NCI-H2227 treated with DMSO at 0.1 percent for 48 hours (cell line): ENCODE measurements at regions not wholly inside any gene's neighbourhood (a gene's known extent, or its start where the extent isn't known, plus 50 kb on each side); places are given as distances from the start of the nearest gene placed in this dataset.
"Not testable (repeated sequence)": the region's sequence is repeated elsewhere in the genome, so short reads cannot be mapped to it uniquely, and the experiment has no call there.

Experiments used
- DNase-seq: peaks from one replicate; lab custom pipeline; 2025; lab: John Stamatoyannopoulos, UW

DNA sequence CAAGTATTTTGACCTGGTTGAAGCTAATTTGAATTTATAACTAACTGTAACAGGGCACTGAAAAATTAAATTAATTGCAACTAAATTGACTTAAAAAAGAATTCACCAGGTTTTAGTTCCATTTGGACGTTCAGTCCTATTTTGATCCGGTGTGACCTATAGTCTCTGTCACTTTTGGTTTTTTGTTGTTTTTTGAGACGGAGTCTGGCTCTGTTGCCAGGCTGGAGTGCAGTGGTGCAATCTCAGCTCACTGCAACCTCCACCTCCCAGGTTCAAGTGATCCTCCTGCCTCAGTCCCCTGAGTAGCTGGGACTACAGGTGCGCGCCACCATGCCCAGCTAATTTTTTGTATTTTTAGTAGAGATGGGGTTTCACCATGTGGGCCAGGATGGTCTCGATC, 91.2 kb downstream of the GADD45G start:
- not testable (repeated sequence) for DNase-seq

DNA sequence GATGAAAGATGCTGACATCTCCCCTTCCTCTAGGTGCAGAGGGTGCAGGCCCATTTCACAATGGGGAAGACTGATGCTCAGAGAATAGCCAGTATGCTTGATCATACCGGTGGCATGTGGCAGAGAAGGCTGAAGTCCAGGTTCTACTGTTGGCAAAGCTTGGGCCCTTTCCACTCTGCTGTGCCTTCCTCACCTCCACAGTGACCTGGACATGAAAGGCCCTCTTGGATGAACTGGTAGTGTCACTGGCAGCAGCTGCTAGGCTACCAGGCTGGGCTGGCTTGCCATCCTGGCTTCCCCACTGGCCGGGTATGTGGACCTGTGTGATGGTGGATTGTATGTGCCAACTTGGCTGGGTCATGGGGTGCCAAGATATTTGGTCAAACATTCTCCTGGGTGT, 92.0 kb downstream of the GADD45G start:
- no peak for DNase-seq

DNA sequence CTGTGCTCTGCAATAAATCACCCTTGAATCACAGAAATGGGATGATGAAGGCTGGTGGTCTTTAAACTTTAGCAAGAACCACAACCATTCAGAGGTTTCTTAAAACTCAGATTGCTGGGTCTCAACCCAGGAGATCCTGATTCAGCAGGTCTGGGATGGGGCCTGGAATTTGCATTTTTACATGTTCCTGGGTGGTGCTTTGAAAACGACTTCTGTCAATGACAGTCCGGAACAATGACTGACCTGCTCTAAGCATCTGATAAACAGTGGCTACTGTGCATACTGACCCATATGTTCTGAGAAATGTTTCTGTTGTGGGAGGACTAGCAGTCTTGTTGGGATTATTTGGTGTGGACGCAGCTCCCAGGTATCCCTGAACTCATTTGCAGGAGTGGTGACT, 92.7 kb downstream of the GADD45G start:
- DNase-seq = no peak

DNA sequence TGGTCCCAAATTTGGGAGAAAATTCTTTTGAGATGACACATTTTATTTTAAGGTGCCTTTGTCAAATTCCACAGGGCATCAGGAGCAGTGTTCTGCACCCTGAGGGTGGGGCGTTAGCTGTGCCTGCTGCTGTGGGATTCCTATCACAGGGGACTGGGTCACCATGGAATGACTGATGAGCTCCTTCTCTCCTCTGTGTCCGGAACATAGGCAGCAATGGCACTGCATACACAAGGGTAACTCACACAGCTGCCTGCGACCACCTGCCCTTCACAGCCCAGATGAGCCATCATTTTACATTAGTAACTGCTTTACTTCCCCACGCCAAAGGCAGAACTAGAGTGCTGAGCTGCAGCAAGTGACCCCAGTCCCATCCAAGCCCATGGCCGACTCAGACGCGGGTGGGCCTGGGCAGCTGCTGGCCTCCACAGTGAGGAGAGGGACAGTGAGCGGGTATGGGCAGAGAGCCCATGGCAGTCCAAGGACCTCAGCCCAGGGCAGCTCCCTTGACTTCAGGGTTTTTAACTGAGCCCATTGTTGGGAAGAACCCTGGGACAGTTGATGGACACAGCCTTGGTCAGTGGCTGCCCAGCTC, 93.7 kb downstream of the GADD45G start:
- no peak for DNase-seq

DNA sequence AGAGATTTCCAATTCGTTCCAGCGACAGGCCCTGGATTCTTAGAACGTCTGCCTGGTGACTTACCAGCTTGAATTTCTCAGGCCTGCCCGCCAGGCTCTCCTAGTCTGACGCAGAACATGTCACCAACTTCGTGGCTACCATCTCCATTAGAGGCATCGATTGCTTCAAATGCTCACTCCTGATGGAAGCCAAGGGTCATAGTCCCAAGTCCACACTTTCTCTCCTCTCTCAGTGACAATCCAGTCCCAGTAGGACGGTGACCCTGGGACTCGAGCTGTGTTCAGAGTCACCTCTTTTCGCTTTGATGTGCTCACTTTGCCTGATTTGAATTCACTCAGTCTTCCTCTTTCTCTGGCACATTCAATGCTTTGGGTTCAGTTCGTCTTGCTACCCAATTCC, 94.8 kb downstream of the GADD45G start:
- no peak for DNase-seq

DNA sequence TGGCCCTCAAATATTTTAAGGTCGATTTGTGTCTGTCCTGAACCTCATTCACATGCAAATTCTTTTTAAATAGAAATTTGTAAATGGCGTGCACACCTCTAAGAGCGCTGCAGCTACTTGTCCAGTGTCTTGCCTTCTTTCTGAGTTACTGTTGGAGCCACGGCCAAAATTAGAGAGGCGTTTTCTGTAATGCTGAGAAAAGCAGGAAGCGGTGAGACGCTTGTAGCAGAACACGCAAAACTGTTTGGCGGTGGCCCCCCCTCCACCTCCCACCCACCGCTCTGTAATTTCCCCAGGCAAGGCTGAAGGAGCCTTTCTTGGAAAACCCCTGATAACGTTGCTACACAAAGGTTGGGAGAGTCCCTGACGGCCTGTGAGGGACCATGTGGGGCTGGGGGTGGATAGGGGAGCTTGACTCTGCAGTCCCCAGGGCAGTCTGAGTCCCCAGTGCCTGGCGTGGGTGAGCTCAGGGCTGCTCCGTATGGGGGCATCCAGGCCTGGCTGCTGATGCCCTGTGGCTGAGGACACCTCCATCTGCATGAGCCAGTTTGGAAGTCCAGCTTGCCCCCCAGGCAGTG, 96.5 kb downstream of the GADD45G start:
- DNase-seq = no peak

DNA sequence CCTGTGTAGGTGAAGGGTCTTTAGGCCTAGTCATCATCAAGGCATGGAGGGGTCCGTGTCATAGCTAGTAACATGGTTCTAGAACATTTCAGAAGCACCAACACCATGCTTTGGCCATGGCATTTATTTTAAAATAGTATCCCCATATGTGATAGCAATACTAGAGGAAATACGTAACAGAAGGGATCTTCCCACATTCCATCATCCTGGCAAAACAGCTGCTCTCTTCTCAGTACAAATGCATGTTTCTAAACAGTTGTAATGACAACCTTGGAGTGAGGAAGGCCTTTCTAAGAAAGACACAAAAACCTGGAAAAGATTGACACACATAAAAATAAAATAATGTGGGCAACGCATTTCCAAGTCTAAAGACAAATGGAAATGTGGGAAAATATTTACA, 97.6 kb downstream of the GADD45G start:
- no peak for DNase-seq

DNA sequence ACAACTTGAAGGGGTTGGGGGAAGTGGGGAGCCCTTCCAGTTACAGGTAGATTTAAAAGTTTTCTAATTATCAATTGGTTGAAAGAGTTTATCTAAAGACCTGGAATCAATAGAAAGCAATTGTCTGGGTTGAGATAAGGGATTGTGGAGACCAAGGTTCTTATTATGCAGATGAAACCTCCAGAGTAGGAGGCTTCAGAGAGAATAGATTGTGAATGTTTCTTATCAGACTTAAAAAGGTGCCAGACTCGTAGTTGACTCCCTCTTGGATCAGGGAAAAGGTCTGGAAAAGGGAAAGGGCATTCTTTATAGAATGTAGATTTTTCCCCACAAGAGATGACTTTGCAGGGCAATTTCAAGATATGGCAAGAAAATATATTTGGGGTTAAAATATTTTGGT, 100.8 kb downstream of the GADD45G start:
- no peak for DNase-seq

DNA sequence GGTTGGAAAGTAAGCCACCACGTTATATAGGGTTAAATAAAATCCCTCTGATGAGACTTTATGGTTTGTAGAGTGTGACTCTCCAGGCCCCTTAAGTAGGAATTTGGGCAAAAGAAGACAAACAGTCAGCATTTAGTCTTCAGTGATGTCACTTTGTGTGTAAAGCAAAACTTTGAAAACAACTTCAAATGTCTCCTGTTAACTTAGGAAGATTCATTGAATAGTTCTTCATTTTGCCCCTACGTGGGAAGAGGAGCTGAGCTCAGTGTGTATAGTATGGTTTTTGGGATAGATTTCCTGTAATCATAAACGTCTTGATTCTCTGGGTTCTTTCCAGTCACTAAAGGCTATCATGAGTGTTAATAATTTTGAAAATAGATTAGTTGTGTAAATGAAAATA, 101.3 kb downstream of the GADD45G start:
- DNase-seq = no peak

DNA sequence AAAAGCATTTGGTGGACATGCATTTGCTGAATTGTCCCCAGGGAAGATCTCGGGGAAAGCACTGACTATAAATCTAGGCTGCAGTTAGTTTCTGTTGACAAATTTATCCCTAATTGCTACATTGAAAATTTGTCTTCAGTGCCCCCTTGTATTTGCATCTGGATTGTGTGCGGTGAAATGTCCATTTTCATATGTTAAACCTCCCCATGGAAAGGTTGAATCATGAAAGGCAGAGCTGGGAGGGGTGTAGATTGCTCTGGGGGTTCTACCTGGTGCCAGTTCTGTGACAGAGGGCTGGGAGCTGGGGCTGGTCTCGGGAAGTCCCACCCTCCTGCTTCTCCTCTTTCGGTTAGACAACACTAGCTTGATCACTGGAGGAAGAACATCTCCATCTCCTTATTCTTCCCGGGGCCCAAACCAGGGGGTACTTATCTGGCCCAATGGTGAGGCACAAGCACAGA, 101.9 kb downstream of the GADD45G start:
- no peak for DNase-seq

DNA sequence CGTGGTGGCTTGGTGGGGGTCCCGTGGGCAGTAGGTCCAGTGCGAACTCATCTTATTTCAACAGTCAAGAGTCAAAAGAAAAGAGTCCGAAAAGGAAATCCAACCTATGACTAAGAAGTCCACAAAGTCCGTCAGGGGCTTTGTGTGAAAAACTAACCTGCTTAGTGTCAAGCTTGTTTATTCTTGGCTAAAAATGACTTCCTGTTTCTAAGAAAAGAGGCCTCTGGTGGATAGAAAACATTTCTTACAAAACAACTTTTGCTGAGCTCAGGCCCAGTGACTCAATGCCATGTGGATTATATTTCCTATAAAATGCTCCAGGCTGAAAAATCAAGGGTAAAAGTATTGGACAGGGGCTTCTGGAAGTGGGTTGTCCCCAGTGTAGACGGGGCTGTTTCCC, 105.9 kb downstream of the GADD45G start:
- DNase-seq = no peak

DNA sequence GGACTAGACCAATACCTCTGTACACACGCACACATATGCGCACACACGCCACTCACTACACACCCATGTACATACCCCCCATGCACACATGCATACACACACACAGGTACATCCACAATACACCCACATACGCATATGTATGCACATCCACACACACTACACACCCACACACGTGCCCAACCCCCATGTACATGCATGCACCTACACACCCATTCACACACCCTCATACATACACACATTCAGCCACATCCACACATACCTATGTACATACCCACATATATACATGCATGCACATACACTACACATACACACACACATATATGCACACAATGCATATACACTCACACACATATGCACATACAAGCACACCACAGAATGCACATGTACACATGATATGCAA, 107.1 kb downstream of the GADD45G start:
- DNase-seq = no peak

DNA sequence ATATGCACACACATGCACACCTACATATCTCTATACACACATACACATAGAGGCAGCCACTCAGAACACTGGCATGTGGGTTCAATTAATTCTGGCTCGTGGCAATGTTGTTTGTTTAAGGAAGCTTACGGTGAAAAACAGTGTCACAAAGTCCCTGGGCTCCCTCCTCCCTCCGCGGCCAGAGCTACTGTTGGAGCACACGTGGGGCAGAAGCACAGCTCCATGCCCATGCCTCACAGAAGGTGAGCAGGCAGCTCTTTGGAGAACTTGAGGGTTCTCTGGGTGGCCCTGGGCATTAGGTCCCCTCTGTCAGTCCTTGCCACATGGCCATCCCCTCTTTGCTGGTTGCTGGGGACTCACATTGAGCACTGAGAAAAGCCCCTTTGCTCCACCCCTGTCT, 107.5 kb downstream of the GADD45G start:
- DNase-seq = no peak

DNA sequence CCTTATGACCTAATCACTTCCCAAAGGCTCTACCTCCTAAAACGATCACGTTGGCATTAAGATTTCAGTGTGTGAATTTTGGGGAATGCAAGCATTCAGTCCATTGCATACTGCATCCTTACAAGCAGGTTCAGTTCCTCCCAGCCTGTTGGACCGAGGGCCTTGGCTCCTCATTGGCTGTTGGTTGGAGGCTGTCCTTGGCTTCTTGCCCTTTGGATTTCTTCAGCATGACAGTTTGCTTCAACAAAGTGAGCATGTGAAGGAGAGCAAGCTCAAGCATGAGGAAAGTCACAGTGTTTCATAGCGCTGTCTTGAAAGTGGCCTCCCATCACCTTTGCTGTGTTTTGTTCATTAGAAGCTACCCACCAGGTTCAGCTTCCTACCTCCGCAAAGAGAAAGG, 109.5 kb downstream of the GADD45G start:
- DNase-seq = no peak

DNA sequence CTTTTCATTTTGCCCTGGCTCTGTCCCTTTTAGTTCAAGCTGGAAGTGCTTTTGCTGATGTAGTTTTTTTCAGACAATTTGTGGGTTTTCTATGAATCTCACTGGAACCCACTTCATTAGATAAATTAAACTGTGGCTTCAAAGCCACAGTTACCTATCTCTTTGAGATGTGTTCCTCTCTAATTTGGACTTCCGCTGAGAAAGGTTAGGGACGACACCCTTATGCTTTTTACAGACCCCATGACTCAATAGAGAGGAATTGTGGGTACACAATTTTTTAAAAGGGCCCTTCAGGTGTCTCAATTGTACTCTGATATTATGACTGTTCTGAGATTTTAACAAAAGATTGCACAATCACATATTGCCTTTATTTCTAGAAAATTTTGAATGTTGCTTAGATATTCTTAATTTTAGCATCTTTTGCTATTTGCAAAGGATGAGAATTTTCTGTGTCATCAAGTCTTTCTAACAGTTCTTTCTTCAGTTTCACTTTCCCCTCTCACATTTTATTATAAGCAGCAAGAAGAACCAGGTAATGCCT, 110.6 kb downstream of the GADD45G start:
- DNase-seq = no peak

DNA sequence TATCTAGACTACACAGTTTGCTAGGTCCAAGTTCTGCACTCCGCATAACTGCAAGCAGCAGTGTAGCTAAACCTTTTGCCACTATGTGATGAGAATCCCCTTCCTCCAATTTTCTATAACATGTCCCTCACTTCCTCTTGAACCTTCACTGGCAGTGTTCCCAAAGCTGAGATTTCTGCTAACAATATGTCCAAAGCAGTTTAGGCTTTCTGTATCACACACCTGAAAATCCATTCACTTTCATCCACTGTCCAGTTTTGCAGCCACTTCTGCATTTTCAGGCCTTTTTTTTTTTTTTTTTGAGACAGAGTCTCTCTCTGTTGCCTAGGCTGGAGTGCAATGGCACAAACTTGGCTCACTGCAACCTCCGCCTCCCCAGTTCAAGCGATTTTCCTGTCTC, 111.1 kb downstream of the GADD45G start:
- no peak for DNase-seq

DNA sequence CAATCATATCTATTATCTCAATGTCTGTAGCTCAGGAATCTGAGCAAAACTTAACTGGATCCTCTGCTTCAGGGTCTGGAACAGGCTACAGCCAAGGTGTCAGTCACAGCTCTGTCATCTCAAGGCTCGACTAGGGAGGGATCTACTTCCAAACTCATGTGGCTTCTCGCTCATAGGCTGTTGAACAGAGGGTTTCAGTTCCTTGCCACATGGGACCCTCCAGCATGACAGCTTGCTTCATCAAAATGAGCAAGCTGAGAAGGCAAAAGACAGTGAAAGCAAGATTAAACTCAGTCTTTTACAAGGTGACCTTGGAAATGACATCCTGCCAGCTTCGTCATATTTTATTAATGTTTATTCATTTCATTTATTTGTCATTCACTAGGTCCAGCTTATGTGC, 111.7 kb downstream of the GADD45G start:
- no peak for DNase-seq

DNA sequence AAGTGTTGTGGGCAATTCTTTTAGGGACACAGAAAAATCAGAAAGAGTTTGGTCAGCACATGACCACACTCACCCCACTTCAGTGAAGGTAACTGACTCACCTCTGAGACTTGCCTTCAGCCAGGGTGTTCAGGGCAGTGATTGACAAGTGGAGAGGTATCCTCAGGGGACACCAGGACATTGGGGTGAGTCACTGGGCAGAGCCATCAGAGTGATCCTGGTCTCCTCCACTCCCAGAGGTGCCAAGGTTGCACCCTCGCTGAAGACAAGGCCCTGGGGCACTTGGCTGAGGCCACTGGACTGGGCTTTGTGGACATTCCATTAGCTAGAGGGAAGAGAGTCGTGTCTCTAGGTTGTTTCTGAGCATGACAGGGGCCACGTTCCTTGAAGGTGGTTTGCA, 113.4 kb downstream of the GADD45G start:
- no peak for DNase-seq

DNA sequence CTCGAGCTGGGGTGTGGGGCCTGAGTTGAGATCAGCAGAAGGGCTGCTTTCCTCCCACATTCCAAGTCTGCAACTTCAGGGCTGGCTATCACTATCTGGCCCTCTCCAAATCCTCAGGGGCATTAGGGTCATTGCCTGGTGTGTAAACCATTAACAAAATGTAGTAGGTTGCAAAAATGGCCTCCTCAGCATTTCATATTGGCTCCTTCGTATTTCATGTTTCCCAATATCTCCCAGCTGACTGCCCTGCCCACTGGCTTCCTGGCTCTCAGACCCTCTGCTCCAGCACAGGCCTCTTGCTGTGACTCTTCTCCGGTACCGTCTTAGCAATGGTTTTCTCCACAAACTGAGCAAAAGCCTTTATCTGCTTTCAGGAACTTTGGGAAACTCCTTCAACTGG, 113.8 kb downstream of the GADD45G start:
- DNase-seq = no peak

DNA sequence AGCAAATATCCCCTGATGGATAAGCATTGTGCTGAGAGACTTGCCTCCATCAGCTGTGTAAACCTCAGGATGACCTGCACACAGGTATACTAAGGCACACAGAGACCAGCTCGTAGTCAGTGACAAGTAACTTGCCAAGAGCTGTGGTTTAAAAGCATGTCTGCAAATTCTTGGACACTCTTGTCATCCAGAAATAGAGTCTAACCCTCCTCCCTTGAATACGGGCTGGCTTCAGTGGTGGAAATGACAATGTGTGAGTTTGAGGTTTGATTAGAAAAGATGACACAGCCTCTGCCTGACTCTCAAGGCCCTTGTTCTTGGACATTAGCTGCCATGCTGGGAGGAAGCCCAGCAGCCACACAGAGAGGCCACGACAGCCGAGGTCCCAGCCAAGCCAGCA, 114.4 kb downstream of the GADD45G start:
- DNase-seq = no peak

DNA sequence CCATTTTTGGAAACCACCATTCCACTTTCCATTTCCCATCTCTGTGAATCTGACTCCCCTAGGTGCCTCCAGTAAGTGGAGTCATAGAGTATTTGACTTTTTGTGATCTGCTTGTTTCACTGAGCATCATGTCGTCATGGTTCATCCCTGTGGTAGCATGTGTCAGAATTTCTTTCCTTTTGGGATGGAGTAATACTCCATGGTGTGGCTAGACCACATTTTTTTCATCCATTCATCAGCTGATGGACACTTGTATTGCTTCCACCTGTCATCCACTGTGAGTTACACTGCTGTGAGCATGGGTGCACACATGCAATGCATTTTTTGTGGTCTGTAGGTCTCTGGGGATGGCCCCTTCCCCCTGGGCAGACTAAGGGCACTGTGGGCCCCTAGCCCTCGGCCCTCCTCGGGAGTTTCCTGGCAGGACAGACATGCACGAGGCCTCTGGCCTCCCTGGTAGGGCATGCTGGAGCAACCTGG, 115.9 kb downstream of the GADD45G start:
- DNase-seq = no peak

DNA sequence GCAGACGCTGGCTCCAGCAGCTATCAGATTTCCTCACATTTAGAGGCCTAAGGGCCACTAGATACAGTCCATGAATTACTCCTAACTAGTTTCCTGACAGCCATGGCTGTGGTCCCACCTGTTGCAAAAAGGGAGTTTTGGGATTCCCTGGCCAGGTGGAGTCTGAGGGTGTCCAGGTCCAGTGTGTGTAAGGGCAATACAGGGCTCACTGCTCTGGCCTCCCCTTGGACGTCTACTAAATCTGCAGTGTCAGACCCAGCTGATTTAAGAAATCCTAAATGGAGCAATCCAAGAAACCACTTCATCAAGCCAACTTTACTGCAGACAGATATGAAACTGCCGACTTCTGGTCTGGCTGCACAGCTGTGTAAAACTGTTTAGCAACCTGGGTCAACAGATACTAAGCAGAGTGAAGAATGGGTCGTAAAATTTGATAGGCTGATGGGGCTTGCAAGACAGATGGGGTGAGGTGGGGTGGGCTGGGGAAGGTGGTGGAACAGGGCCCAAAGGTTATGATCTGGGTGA, 116.4 kb downstream of the GADD45G start:
- DNase-seq = no peak

DNA sequence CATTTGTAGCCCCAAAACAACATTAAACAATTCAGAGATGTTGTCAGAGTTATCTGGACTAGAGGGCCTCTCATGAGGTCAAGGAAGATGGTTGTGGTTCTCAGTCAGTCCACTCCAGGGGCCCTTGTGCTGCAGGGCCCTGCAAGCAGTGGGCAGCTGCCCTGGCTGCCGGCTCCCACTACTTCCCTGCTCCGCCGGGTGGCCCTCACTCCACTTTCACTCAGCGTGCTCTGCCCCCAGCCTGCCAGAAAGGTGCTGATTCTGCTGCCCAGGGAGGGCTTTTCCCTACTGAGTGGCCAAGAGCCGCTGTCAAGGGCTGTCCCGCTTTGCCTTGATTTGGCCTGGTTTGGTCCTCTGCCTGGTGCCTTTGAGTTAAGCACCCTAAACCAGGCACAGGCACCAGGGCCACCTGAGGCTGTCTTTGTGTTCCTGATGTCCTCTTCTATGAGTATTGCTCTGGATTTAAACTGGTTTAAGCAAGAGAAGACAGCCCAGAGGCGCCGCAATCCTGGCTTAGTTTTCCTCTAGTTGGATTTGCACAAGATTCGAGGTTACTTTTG, 117.2 kb downstream of the GADD45G start:
- DNase-seq = no peak
